ENCODE measurements at regions not wholly inside any gene's neighbourhood (a gene's known extent, or its start where the extent isn't known, plus 50 kb on each side); places are given as distances from the start of the nearest gene placed in this dataset.
"Not testable (repeated sequence)": the region's sequence is repeated elsewhere in the genome, so short reads cannot be mapped to it uniquely, and the experiment has no call there.

GRCh38 chr17:70375813-70376770, 206.8 kb downstream of the KCNJ2 start:
- H3K36me3 ChIP-seq (ENCODE audit: control insufficient read depth in 1 of 2, insufficient read depth in 2 of 2, low read length in 2 of 2): no peaks in the 10 kb centered on the region
- no peak overlapping the region for H3K27ac ChIP-seq (ENCODE audit: low read length)
- no peaks in the 10 kb centered on the region for H3K27me3 ChIP-seq (ENCODE audit: low read depth, low read length)
- H3K4me1 ChIP-seq (ENCODE audit: control insufficient read depth in 1 of 2, insufficient read depth in 2 of 2, low read length in 2 of 2): no peaks in the 10 kb centered on the region
- H3K4me3 ChIP-seq (ENCODE audit: low read depth in 1 of 2, low read length in 2 of 2): no peak overlapping the region
- H3K9me3 ChIP-seq (ENCODE audit: control insufficient read depth in 1 of 2, low read length in 2 of 2): no peaks in the 10 kb centered on the region

GRCh38 chr17:70377654-70378053, 208.3 kb downstream of the KCNJ2 start:
- no peaks in the 10 kb centered on the region for H3K4me1 ChIP-seq (ENCODE audit: control insufficient read depth in 1 of 2, insufficient read depth in 2 of 2, low read length in 2 of 2)
- H3K9me3 ChIP-seq (ENCODE audit: control insufficient read depth in 1 of 2, low read length in 2 of 2): no peaks in the 10 kb centered on the region
- H3K4me3 ChIP-seq (ENCODE audit: low read depth in 1 of 2, low read length in 2 of 2): no peak overlapping the region
- no peak overlapping the region for H3K27ac ChIP-seq (ENCODE audit: low read length)
- H3K36me3 ChIP-seq (ENCODE audit: control insufficient read depth in 1 of 2, insufficient read depth in 2 of 2, low read length in 2 of 2): no peaks in the 10 kb centered on the region
- no peaks in the 10 kb centered on the region for H3K27me3 ChIP-seq (ENCODE audit: low read depth, low read length)

- no peak overlapping the region for H3K4me3 ChIP-seq (ENCODE audit: low read depth in 1 of 2, low read length in 2 of 2)
- no peaks in the 10 kb centered on the region for H3K4me1 ChIP-seq (ENCODE audit: control insufficient read depth in 1 of 2, insufficient read depth in 2 of 2, low read length in 2 of 2)
- no peaks in the 10 kb centered on the region for H3K27me3 ChIP-seq (ENCODE audit: low read depth, low read length)
- no peak overlapping the region for H3K27ac ChIP-seq (ENCODE audit: low read length)
- no peaks in the 10 kb centered on the region for H3K36me3 ChIP-seq (ENCODE audit: control insufficient read depth in 1 of 2, insufficient read depth in 2 of 2, low read length in 2 of 2)
- H3K9me3 ChIP-seq (ENCODE audit: control insufficient read depth in 1 of 2, low read length in 2 of 2): no peaks in the 10 kb centered on the region
Measured at GRCh38 chr17:70378076-70378475, 208.7 kb downstream of the KCNJ2 start.

GRCh38 chr17:70379945-70380344, 210.6 kb downstream of the KCNJ2 start:
- Histone ChIP-seq H3K4me1 (ENCODE audit: control insufficient read depth in 1 of 2, insufficient read depth in 2 of 2, low read length in 2 of 2) (no peaks in the 10 kb centered on the region), H3K36me3 (ENCODE audit: control insufficient read depth in 1 of 2, insufficient read depth in 2 of 2, low read length in 2 of 2) (no peaks in the 10 kb centered on the region), H3K27ac (ENCODE audit: low read length) (no peak overlapping the region), H3K9me3 (ENCODE audit: control insufficient read depth in 1 of 2, low read length in 2 of 2) (no peaks in the 10 kb centered on the region), H3K27me3 (ENCODE audit: low read depth, low read length) (no peaks in the 10 kb centered on the region), H3K4me3 (ENCODE audit: low read depth in 1 of 2, low read length in 2 of 2) (no peak overlapping the region)

GRCh38 chr17:70381916-70382315, 212.6 kb downstream of the KCNJ2 start:
- H3K27ac ChIP-seq (ENCODE audit: low read length); H3K36me3 ChIP-seq (ENCODE audit: control insufficient read depth in 1 of 2, insufficient read depth in 2 of 2, low read length in 2 of 2); H3K4me1 ChIP-seq (ENCODE audit: control insufficient read depth in 1 of 2, insufficient read depth in 2 of 2, low read length in 2 of 2); H3K9me3 ChIP-seq (ENCODE audit: control insufficient read depth in 1 of 2, low read length in 2 of 2); H3K27me3 ChIP-seq (ENCODE audit: low read depth, low read length); H3K4me3 ChIP-seq (ENCODE audit: low read depth in 1 of 2, low read length in 2 of 2): not testable (repeated sequence)

GRCh38 chr17:70388326-70388725, 219.0 kb downstream of the KCNJ2 start:
- Histone ChIP-seq H3K27ac (ENCODE audit: low read length) (no peak overlapping the region), H3K27me3 (ENCODE audit: low read depth, low read length) (no peaks in the 10 kb centered on the region), H3K9me3 (ENCODE audit: control insufficient read depth in 1 of 2, low read length in 2 of 2) (no peaks in the 10 kb centered on the region), H3K4me1 (ENCODE audit: control insufficient read depth in 1 of 2, insufficient read depth in 2 of 2, low read length in 2 of 2) (no peaks in the 10 kb centered on the region), H3K36me3 (ENCODE audit: control insufficient read depth in 1 of 2, insufficient read depth in 2 of 2, low read length in 2 of 2) (no peaks in the 10 kb centered on the region), H3K4me3 (ENCODE audit: low read depth in 1 of 2, low read length in 2 of 2) (no peak overlapping the region)

GRCh38 chr17:70389232-70389757, 220.0 kb downstream of the KCNJ2 start:
- H3K27me3 ChIP-seq (ENCODE audit: low read depth, low read length); H3K4me3 ChIP-seq (ENCODE audit: low read depth in 1 of 2, low read length in 2 of 2); H3K4me1 ChIP-seq (ENCODE audit: control insufficient read depth in 1 of 2, insufficient read depth in 2 of 2, low read length in 2 of 2); H3K36me3 ChIP-seq (ENCODE audit: control insufficient read depth in 1 of 2, insufficient read depth in 2 of 2, low read length in 2 of 2); H3K27ac ChIP-seq (ENCODE audit: low read length); H3K9me3 ChIP-seq (ENCODE audit: control insufficient read depth in 1 of 2, low read length in 2 of 2): not testable (repeated sequence)

- Histone ChIP-seq H3K36me3 (ENCODE audit: control insufficient read depth in 1 of 2, insufficient read depth in 2 of 2, low read length in 2 of 2) (no peaks in the 10 kb centered on the region), H3K4me1 (ENCODE audit: control insufficient read depth in 1 of 2, insufficient read depth in 2 of 2, low read length in 2 of 2) (no peaks in the 10 kb centered on the region), H3K27ac (ENCODE audit: low read length) (no peak overlapping the region), H3K4me3 (ENCODE audit: low read depth in 1 of 2, low read length in 2 of 2) (no peak overlapping the region), H3K9me3 (ENCODE audit: control insufficient read depth in 1 of 2, low read length in 2 of 2) (no peaks in the 10 kb centered on the region), H3K27me3 (ENCODE audit: low read depth, low read length) (no peaks in the 10 kb centered on the region)
Measured at GRCh38 chr17:70390049-70390448, 220.7 kb downstream of the KCNJ2 start.

- no peaks in the 10 kb centered on the region for H3K4me1 ChIP-seq (ENCODE audit: control insufficient read depth in 1 of 2, insufficient read depth in 2 of 2, low read length in 2 of 2)
- no peak overlapping the region for H3K27ac ChIP-seq (ENCODE audit: low read length)
Measured at GRCh38 chr17:70394473-70395232, 225.3 kb downstream of the KCNJ2 start.

GRCh38 chr17:70405492-70406220, 236.3 kb downstream of the KCNJ2 start:
- no peaks in the 10 kb centered on the region for H3K9me3 ChIP-seq (ENCODE audit: control insufficient read depth in 1 of 2, low read length in 2 of 2)
- no peak overlapping the region for H3K4me3 ChIP-seq (ENCODE audit: low read depth in 1 of 2, low read length in 2 of 2)
- H3K27ac ChIP-seq (ENCODE audit: low read length): no peak overlapping the region

More at GRCh38 chr17:70394473-70395232, 225.3 kb downstream of the KCNJ2 start:
- no peaks in the 10 kb centered on the region for H3K36me3 ChIP-seq (ENCODE audit: control insufficient read depth in 1 of 2, insufficient read depth in 2 of 2, low read length in 2 of 2)
- no peaks in the 10 kb centered on the region for H3K27me3 ChIP-seq (ENCODE audit: low read depth, low read length)
- H3K4me3 ChIP-seq (ENCODE audit: low read depth in 1 of 2, low read length in 2 of 2): no peak overlapping the region
- no peaks in the 10 kb centered on the region for H3K9me3 ChIP-seq (ENCODE audit: control insufficient read depth in 1 of 2, low read length in 2 of 2)

GRCh38 chr17:70407506-70407905, 238.2 kb downstream of the KCNJ2 start:
- Histone ChIP-seq H3K9me3 (ENCODE audit: control insufficient read depth in 1 of 2, low read length in 2 of 2) (no peaks in the 10 kb centered on the region), H3K4me1 (ENCODE audit: control insufficient read depth in 1 of 2, insufficient read depth in 2 of 2, low read length in 2 of 2) (no peaks in the 10 kb centered on the region), H3K27ac (ENCODE audit: low read length) (no peak overlapping the region), H3K27me3 (ENCODE audit: low read depth, low read length) (no peaks in the 10 kb centered on the region), H3K36me3 (ENCODE audit: control insufficient read depth in 1 of 2, insufficient read depth in 2 of 2, low read length in 2 of 2) (no peaks in the 10 kb centered on the region), H3K4me3 (ENCODE audit: low read depth in 1 of 2, low read length in 2 of 2) (no peak overlapping the region)

More at GRCh38 chr17:70405492-70406220, 236.3 kb downstream of the KCNJ2 start:
- Histone ChIP-seq H3K27me3 (ENCODE audit: low read depth, low read length) (no peaks in the 10 kb centered on the region), H3K36me3 (ENCODE audit: control insufficient read depth in 1 of 2, insufficient read depth in 2 of 2, low read length in 2 of 2) (no peaks in the 10 kb centered on the region), H3K4me1 (ENCODE audit: control insufficient read depth in 1 of 2, insufficient read depth in 2 of 2, low read length in 2 of 2) (no peaks in the 10 kb centered on the region)
